Breast epithelium (tissue), 4 donors: ENCODE measurements at regions not wholly inside any gene's neighbourhood (a gene's known extent, or its start where the extent isn't known, plus 50 kb on each side); places are given as distances from the start of the nearest gene placed in this dataset.

Source experiments
- DNase-seq, 2 donors: peaks; one replicate each; pipeline ENCODE4 v3.0.0-alpha.2; 2019; ENCODE audit warnings: low spot score in 2 of 2
- H3K27ac ChIP-seq, 2 donors: fragments of 200-600 bp; sonication (generic) in 1 of 2; one replicate each; pipeline ENCODE4 v1.5.1; 2016 to 2019; ENCODE audit warnings: mild to moderate bottlenecking in 1 of 2
- H3K27me3 ChIP-seq, 2 donors: fragments of 200-600 bp; sonication (generic) in 1 of 2; one replicate each; pipeline versions ENCODE4 v1.5.1 to v1.6.0; 2017 to 2019; ENCODE audit warnings: control low read depth in 1 of 2, mild to moderate bottlenecking in 1 of 2
- H3K36me3 ChIP-seq: fragments of 200-600 bp; one replicate; pipeline ENCODE4 v1.5.1; 2019
- H3K4me1 ChIP-seq, 2 donors: fragments of 200-600 bp; sonication (generic); one replicate each; pipeline ENCODE4 v1.5.1; 2016 to 2019; ENCODE audit warnings: control low read depth in 1 of 2
- H3K4me3 ChIP-seq, 3 donors: fragments of 200-600 bp; sonication (generic); 1 replicate in 2 of 3; 2 replicates in 1 of 3; pipeline ENCODE4 v1.5.1; 2016 to 2019; ENCODE audit warnings: mild to moderate bottlenecking in 3 of 3, moderate library complexity in 2 of 3
- H3K9me3 ChIP-seq, 2 donors: fragments of 200-600 bp; sonication (generic) in 1 of 2; one replicate each; pipeline ENCODE4 v1.5.1; 2016 to 2019; ENCODE audit warnings: control low read depth in 1 of 2
- CTCF ChIP-seq, 3 donors: fragments of 450-650 bp; IDR thresholded peaks; one replicate each; pipeline ENCODE4 v1.5.1; 2016 to 2017; ENCODE audit warnings: antibody characterized with exemption in 3 of 3, mild to moderate bottlenecking in 3 of 3, moderate library complexity in 3 of 3
- POLR2A ChIP-seq: fragments of 450-650 bp; IDR thresholded peaks from one replicate; pipeline ENCODE4 v1.6.1; 2016; ENCODE audit warnings: antibody characterized with exemption, mild to moderate bottlenecking, moderate library complexity
- POLR2AphosphoS5 ChIP-seq, 3 donors: sonication (generic); formaldehyde crosslinking; IDR thresholded peaks; one replicate each; pipeline ENCODE4 v1.6.1; 2017; ENCODE audit warnings: antibody characterized with exemption in 3 of 3
- intact Hi-C: fragments of 100-400 bp; cut with DNase I; formaldehyde crosslinking; loops from one replicate; pipeline ENCODE4 v1.15.1; 2023; ENCODE audit warnings: low total_unique reads

GRCh38 chr5:110054240-110054639 is 364.5 kb downstream of the MAN2A1 start:
- no peaks in the 10 kb centered on the region for H3K27me3 ChIP-seq
- TF ChIP-seq POLR2A (no peak), CTCF (IDR thresholded peaks at IDR 0.05) (peak in 1 of 3 donors; percentile 30)
- H3K4me1 ChIP-seq, result no peaks in the 10 kb centered on the region
- DNase-seq, result peak in 1 of 2 donors; percentile 58
- no peaks in the 10 kb centered on the region for H3K36me3 ChIP-seq
- H3K9me3 ChIP-seq, result no peaks in the 10 kb centered on the region
- intact Hi-C loops, result no loop called here
- H3K4me3 ChIP-seq, result no peak overlapping the region
- peak overlapping the region in 1 of 2 donors; percentile 3 for H3K27ac ChIP-seq

GRCh38 chr5:110055302-110055701 is 365.6 kb downstream of the MAN2A1 start:
- Histone ChIP-seq H3K4me3 (no peak overlapping the region), H3K36me3 (no peaks in the 10 kb centered on the region), H3K4me1 (no peaks in the 10 kb centered on the region), H3K9me3 (no peaks in the 10 kb centered on the region), H3K27ac (peak overlapping the region in 1 of 2 donors; percentile 14), H3K27me3 (no peaks in the 10 kb centered on the region)
- DNase-seq, result no peak
- intact Hi-C loops, result no loop called here
- no peak for TF ChIP-seq POLR2A
- no peak for TF ChIP-seq POLR2AphosphoS5 (IDR thresholded peaks at IDR 0.05)
- TF ChIP-seq CTCF (IDR thresholded peaks at IDR 0.05), result no peak

GRCh38 chr5:110056580-110057114 is 366.9 kb downstream of the MAN2A1 start:
- Histone ChIP-seq H3K4me1 (no peaks in the 10 kb centered on the region), H3K9me3 (no peaks in the 10 kb centered on the region), H3K27me3 (no peaks in the 10 kb centered on the region), H3K36me3 (no peaks in the 10 kb centered on the region), H3K27ac (no peak overlapping the region), H3K4me3 (no peak overlapping the region)
- DNase-seq, result no peak
- TF ChIP-seq POLR2A (no peak), POLR2AphosphoS5 (IDR thresholded peaks at IDR 0.05) (no peak), CTCF (IDR thresholded peaks at IDR 0.05) (no peak)
- intact Hi-C loops, result no loop called here

GRCh38 chr5:110058175-110058574 is 368.4 kb downstream of the MAN2A1 start:
- Histone ChIP-seq H3K9me3 (no peaks in the 10 kb centered on the region), H3K27ac (no peak overlapping the region), H3K36me3 (no peaks in the 10 kb centered on the region), H3K27me3 (no peaks in the 10 kb centered on the region), H3K4me1 (no peaks in the 10 kb centered on the region), H3K4me3 (no peak overlapping the region)
- peak in 1 of 2 donors; percentile 22 for DNase-seq
- intact Hi-C loops, result no loop called here
- TF ChIP-seq CTCF (IDR thresholded peaks at IDR 0.05), result no peak
- TF ChIP-seq POLR2AphosphoS5 (IDR thresholded peaks at IDR 0.05), result no peak
- no peak for TF ChIP-seq POLR2A

- intact Hi-C loops, result no loop called here
- no peak for DNase-seq
- Histone ChIP-seq H3K27me3 (no peaks in the 10 kb centered on the region), H3K9me3 (no peaks in the 10 kb centered on the region), H3K27ac (no peak overlapping the region), H3K4me3 (no peak overlapping the region), H3K4me1 (no peaks in the 10 kb centered on the region), H3K36me3 (no peaks in the 10 kb centered on the region)
- TF ChIP-seq POLR2AphosphoS5 (IDR thresholded peaks at IDR 0.05), result no peak
- no peak for TF ChIP-seq POLR2A
Measured at GRCh38 chr5:110062246-110062645, 372.5 kb downstream of the MAN2A1 start.
